ENCODE measurements at regions not wholly inside any gene's neighbourhood (a gene's known extent, or its start where the extent isn't known, plus 50 kb on each side); places are given as distances from the start of the nearest gene placed in this dataset.

DNA sequence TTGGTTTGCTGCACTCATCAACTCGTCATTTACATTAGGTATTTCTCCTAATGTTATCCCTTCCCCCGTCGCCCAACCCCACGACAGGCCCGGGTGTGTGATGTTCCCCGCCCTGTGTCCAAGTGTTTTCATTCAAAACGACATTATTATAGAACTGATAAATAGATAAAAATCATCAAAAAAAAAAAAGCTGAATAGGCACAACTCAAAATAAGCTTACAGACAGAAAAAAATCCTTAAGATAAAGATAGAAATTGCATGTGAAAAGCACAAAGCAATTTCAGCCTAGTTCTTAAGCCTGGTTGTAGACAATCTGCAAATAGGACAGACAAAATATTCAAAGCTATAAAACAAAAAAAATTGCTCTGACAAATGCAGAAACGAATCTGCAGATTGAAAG, 142.9 kb upstream of the LNX1 start:
- intact Hi-C loops (cut with DNase I), result no loop called here

DNA sequence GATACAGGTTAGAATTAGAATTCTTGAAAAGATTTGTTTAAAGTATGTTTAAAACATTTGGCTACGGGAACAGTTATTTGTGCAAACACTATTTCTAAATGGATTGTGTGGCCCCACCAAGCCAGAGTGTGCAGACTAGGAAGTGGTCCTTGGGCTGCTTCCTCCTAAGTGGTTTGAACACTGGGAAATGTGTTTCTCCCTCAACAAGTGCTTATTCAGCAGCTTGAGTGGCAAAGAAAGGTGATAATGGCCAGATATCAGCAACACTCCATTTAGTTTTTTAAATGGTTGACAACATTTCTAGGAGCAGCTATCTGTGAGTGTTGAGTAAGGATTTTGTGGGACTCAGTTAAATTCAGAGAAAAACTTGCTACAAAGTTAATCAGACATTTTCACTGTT, 141.4 kb upstream of the LNX1 start:
- intact Hi-C loops (cut with DNase I), result no loop called here
- DNase-seq, result no peak

More for the DNA sequence above, 142.9 kb upstream of the LNX1 start:
- no peak for DNase-seq

DNA sequence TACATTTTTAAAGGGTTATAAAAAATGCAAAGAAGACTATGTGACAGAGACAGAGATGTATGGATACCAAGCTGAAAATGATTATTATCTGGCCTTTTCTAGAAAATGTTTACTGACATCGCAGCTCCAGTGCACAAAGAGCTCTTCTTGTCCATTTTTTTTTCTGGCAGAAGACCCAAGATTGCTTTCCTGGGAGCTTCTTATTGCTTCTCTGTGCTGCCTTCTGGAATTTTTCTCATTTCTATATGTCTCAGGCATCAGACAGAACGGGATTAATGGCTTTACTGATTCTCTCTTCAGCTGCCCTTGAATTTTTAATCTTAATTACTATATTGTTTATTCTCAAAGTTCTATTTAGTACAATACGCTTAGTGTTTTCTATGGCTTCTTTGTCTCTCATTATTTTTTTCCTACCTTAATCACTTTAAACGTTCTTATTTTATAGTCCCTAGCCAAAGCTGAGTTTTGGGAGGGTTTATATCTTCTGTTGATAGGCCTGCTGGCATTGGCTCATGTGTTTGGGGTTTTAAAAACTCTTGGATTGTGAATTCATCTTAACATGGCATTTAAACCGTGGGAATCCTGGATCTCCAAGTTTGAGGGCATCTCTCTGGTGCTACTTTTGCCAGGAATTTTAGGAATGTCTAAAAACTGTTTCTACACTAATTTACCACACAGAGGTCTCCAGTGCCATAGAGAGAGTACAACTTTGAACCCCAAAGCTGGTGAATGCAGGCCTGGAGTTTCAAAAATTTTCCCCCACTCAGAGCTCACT, 138.9 kb upstream of the LNX1 start:
- intact Hi-C loops (cut with DNase I), result no loop called here

DNA sequence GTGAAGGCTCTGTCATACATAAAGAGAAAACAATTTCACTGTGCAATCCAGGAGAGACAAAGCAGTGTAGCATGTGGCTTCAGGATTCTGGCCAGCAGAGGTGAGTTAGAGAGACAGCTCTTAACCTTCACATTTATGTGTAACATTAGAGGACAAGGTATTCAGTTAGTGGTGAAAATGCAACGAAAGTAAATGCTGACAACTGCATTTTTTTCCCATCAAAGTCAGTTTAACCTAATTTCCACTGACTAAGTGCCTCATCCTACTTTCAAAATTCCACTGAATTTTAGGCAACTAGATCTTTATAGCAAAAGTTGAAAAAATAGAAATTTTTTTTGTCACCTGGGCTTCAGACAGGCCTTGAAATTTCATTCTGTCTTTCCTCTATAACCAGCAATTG, 130.8 kb upstream of the LNX1 start:
- no peak for DNase-seq
- intact Hi-C loops (cut with DNase I), result no loop called here

More for the DNA sequence above, 138.9 kb upstream of the LNX1 start:
- DNase-seq, result no peak

- no peak for DNase-seq
- intact Hi-C loops (cut with DNase I), result no loop called here
Observed at GRCh38 chr4:53721263-53721662, 130.0 kb upstream of the LNX1 start.

GRCh38 chr4:53720776-53721175, 129.5 kb upstream of the LNX1 start:
- DNase-seq, result no peak
- intact Hi-C loops (cut with DNase I), result no loop called here

DNA sequence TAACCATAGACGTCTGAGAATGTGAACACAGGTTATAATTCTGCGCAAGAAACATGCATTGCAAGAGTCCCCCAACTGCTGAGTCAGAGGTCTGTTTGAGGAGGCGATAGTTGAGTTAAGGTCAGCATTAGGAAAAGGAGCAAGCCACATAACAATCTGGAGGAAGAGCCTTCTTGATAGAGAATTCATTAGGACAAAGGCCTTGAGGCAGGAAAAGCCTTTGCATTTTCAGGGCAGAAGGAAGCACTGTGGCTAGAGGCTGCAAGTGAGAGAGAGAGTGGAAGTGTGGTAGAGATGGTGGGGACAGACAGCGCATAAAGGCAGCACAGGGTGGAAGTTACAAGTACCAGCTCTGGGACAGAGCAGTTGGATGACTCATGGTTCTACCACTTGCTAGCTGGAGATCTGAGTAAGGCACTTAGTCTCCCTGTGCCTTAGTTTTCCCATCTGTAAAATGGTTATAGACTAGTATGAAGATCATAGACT, 125.8 kb upstream of the LNX1 start:
- intact Hi-C loops (cut with DNase I), result no loop called here
- DNase-seq, result no peak

- no peak for DNase-seq
- intact Hi-C loops (cut with DNase I), result no loop called here
Observed at GRCh38 chr4:53716471-53717063, 125.3 kb upstream of the LNX1 start.

DNA sequence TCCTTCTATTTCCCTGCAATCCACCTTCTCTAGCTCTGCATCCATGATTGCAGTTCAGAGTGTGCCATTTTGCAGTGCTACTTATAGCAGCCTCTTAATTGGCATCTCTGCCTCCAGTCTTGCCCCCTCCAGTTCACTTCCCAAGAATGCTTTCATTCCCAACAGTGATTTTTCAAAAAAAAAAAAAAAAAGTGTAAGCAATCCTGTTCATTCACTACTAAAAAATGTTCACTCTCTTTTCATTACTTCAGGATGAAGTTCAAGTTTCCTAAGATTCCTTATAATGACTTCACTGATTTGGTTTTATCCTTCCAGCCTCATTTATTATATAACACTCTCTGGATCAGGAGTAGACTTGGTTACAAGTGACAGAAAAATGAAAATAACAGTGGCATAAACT, 124.7 kb upstream of the LNX1 start:
- no peak for DNase-seq
- intact Hi-C loops (cut with DNase I), result no loop called here

- intact Hi-C loops (cut with DNase I), result no loop called here
- DNase-seq, result no peak
Observed at GRCh38 chr4:53714236-53715140, 123.2 kb upstream of the LNX1 start.

DNA sequence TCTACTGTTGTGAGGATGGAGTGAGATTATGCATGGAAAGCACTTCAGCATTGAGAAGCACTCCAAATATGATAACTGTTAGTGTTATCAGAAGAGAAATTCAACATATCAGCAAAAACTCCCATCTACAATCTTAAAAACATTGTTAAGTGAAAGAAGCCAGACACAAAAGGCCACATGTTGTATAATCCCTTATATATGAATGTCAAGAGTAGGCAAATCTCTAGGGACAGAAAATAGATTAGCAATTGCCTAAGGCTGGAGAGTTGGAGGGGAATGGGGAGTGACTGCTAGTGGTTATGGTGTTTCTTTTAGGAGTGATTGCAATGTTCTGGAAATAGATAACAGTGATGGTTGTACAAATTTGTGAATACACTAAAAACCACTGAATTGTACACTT, 122.5 kb upstream of the LNX1 start:
- no peak for DNase-seq
- intact Hi-C loops (cut with DNase I), result no loop called here

- DNase-seq, result no peak
Observed at GRCh38 chr4:53713296-53713695, 122.0 kb upstream of the LNX1 start.

GRCh38 chr4:53712408-53713020, 121.2 kb upstream of the LNX1 start:
- intact Hi-C loops (cut with DNase I), result no loop called here
- DNase-seq, result no peak

More at GRCh38 chr4:53713296-53713695, 122.0 kb upstream of the LNX1 start:
- intact Hi-C loops (cut with DNase I), result no loop called here

DNA sequence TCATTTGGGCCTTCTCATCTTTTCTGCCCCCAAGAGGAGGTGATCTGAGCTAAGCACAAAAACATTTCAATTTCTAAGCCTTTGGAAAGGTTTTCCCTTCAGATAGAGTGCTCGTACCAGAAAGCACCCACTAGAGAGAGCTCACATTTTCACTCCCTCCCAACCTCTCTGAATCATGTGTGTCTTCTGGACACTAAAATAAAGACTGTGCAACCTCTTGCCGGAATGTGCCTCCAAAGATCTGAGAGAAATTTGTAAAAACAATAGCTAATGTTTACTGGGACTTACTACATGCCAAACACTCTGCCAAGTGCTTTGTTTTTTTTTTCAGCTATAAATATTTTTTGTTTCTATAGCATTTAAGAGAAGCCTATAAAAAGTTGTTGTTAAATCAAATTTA, 120.6 kb upstream of the LNX1 start:
- no peak for DNase-seq
- intact Hi-C loops (cut with DNase I), result no loop called here

GRCh38 chr4:53709693-53710092, 118.4 kb upstream of the LNX1 start:
- intact Hi-C loops (cut with DNase I), result loop anchor here (5.0 kb wide), 3 partner anchors 93 to 508 kb away; no protein-coding TSS in a partner anchor
- no peak for DNase-seq

- intact Hi-C loops (cut with DNase I), result loop anchor here (5.0 kb wide), 3 partner anchors 95 to 510 kb away; no protein-coding TSS in a partner anchor
- no peak for DNase-seq
Observed at GRCh38 chr4:53707491-53707890, 116.2 kb upstream of the LNX1 start.

- no peak for DNase-seq
- intact Hi-C loops (cut with DNase I), result loop anchor here (5.0 kb wide), 3 partner anchors 96 to 511 kb away; no protein-coding TSS in a partner anchor
Observed at GRCh38 chr4:53706422-53707032, 115.2 kb upstream of the LNX1 start.

GRCh38 chr4:53705972-53706371, 114.7 kb upstream of the LNX1 start:
- intact Hi-C loops (cut with DNase I), result loop anchor here (5.0 kb wide), 3 partner anchors 96 to 511 kb away; no protein-coding TSS in a partner anchor
- no peak for DNase-seq

DNA sequence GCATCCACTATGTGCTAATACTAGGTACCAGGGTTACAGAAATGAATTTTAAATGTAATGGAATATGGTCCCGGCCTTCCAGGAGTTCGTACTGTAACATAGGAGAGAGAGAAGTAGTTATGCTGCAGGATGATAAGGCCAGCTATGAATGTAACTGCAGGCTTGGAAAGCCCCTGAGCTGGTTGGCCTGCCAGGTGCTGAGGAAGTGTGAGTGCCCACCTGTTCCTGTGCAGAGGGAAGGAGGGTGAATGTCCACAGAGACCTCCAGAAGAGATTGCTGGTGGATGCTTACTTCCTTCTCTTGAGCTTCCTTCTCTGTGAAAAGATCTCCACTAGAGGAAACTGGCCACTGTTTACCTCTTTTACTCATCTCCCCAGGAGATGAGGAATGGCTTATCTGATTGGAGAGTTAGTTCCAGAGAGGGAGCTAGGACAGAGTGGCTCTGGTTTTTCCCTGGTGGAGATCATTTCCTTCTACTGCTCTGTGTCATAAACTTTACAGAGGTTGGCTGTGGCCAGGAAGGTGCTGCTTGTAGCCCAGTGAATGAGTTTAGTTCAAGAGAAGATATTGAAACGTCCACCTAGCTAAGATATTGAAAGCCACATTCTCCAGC, 114.0 kb upstream of the LNX1 start:
- intact Hi-C loops (cut with DNase I), result loop anchor here (5.0 kb wide), 3 partner anchors 97 to 512 kb away; no protein-coding TSS in a partner anchor
- DNase-seq, result no peak
